Panc1 (cell line): ENCODE measurements at regions not wholly inside any gene's neighbourhood (a gene's known extent, or its start where the extent isn't known, plus 50 kb on each side); places are given as distances from the start of the nearest gene placed in this dataset.

ENCODE experiments used
- CTCF ChIP-seq: fragments of 450-650 bp; IDR thresholded peaks from 2 replicates; pipeline ENCODE4 v1.5.1; 2017; ENCODE audit warnings: mild to moderate bottlenecking
- POLR2AphosphoS5 ChIP-seq: IDR thresholded peaks from 2 replicates; pipeline ENCODE4 v1.6.1; 2012; ENCODE audit warnings: mild to moderate bottlenecking, low read depth, low read length, moderate library complexity
- REST ChIP-seq, 2 experiments: IDR thresholded peaks; 2 replicates each; pipeline ENCODE4 v1.6.1; 2011 to 2012; ENCODE audit warnings: low read depth in 2 of 2, control low read depth in 1 of 2, low read length in 1 of 2, mild to moderate bottlenecking in 1 of 2, moderate library complexity in 1 of 2; ENCODE audit not compliant: insufficient read depth in 1 of 2
- TCF7L2 ChIP-seq: IDR thresholded peaks from 2 replicates; pipeline ENCODE4 v1.6.1; 2011; ENCODE audit warnings: mild to moderate bottlenecking, low read depth, low read length, inconsistent platforms

GRCh38 chr13:59471106-59471505 is 692.6 kb downstream of the DIAPH3 start:
- no peak for TF ChIP-seq CTCF
- TF ChIP-seq REST (IDR thresholded peaks at IDR 0.05; ENCODE audit: insufficient read depth in 1 of 2, low read depth in 2 of 2, low read length in 1 of 2) = no peak
- TF ChIP-seq TCF7L2 = no peak
- no peak for TF ChIP-seq POLR2AphosphoS5
